RWPE2 (cell line): ENCODE measurements at regions not wholly inside any gene's neighbourhood (a gene's known extent, or its start where the extent isn't known, plus 50 kb on each side); places are given as distances from the start of the nearest gene placed in this dataset.

Experiments
- ATAC-seq: fragments of 200-7000 bp; cut with Tn5 transposase; 3 replicates; pipeline ENCODE4 v1.9.1; 2021; ENCODE audit warnings: low read depth
- DNase-seq: peaks from one replicate; pipeline ENCODE4 v3.0.0-alpha.2; 2020; ENCODE audit warnings: low spot score
- H3K27ac ChIP-seq: fragments of 450-650 bp; 2 replicates; pipeline ENCODE4 v1.5.1; 2017; ENCODE audit warnings: mild to moderate bottlenecking; ENCODE audit not compliant: poor library complexity, severe bottlenecking
- H3K27me3 ChIP-seq: fragments of 250-450 bp; sonication (Bioruptor Pico); 2 replicates; pipeline ENCODE4 v1.5.1; 2021; ENCODE audit warnings: mild to moderate bottlenecking, moderate library complexity; ENCODE audit not compliant: insufficient read depth, poor library complexity, severe bottlenecking
- H3K36me3 ChIP-seq: fragments of 250-450 bp; sonication (Bioruptor Pico); 2 replicates; pipeline ENCODE4 v1.5.1; 2020; ENCODE audit warnings: low read depth, mild to moderate bottlenecking, moderate library complexity
- H3K4me1 ChIP-seq: fragments of 250-450 bp; sonication (Bioruptor Pico); 2 replicates; pipeline ENCODE4 v1.5.1; 2021; ENCODE audit warnings: mild to moderate bottlenecking, moderate library complexity; ENCODE audit not compliant: insufficient read depth, poor library complexity, severe bottlenecking
- H3K4me3 ChIP-seq: fragments of 250-450 bp; sonication (Bioruptor Pico); 2 replicates; pipeline ENCODE4 v1.5.1; 2021; ENCODE audit warnings: mild to moderate bottlenecking, moderate library complexity; ENCODE audit not compliant: severe bottlenecking
- H3K9me3 ChIP-seq: fragments of 250-450 bp; sonication (Bioruptor Pico); 2 replicates; pipeline ENCODE4 v1.5.1; 2021; ENCODE audit warnings: mild to moderate bottlenecking, moderate library complexity; ENCODE audit not compliant: severe bottlenecking
- TF ChIP-seq, protein P1 (sequence below): fragments of 450-650 bp; IDR thresholded peaks from one replicate; pipeline ENCODE4 v1.5.1; 2017; ENCODE audit warnings: mild to moderate bottlenecking, moderate library complexity; ENCODE audit not compliant: poor library complexity, severe bottlenecking

DNA sequence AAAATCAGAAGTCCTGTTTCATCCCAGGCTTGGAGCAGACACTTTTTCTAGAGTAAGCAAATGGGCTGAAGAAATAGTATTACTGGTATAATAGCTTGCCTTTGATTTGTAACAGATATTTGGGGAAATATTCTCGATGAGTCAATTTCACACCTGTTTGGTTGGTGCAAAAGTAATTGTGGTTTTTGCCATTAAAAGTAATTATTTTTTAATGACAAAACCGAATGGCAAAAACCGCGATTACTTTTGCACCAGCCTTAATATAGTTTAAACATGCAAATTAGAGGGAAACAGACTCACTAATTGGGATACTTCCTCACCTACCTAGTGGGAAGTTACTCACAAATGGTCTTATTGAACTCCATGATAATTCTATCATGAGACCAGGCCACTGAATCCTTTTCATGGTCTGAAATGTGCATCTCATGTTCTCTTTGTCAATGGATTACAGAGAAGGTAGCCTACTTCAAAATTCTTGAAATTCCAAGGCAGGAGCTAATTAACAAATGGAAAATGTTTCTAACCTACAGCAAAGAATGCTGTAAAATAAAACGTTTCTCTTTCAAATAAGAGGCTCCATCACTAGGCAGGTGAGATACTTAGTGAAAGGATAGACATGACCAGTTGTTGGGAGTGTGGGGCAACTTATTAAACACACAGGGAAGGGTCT is 391.3 kb downstream of the EMP1 start:
- no peaks in the 10 kb centered on the region for H3K4me1 ChIP-seq
- no peak overlapping the region for H3K27ac ChIP-seq
- no peaks in the 10 kb centered on the region for H3K36me3 ChIP-seq
- ATAC-seq (no peak), DNase-seq (no peak)
- H3K4me3 ChIP-seq, result no peak overlapping the region
- no peaks in the 10 kb centered on the region for H3K27me3 ChIP-seq
- TF ChIP-seq, protein P1, sequence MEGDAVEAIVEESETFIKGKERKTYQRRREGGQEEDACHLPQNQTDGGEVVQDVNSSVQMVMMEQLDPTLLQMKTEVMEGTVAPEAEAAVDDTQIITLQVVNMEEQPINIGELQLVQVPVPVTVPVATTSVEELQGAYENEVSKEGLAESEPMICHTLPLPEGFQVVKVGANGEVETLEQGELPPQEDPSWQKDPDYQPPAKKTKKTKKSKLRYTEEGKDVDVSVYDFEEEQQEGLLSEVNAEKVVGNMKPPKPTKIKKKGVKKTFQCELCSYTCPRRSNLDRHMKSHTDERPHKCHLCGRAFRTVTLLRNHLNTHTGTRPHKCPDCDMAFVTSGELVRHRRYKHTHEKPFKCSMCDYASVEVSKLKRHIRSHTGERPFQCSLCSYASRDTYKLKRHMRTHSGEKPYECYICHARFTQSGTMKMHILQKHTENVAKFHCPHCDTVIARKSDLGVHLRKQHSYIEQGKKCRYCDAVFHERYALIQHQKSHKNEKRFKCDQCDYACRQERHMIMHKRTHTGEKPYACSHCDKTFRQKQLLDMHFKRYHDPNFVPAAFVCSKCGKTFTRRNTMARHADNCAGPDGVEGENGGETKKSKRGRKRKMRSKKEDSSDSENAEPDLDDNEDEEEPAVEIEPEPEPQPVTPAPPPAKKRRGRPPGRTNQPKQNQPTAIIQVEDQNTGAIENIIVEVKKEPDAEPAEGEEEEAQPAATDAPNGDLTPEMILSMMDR, result no peak
- H3K9me3 ChIP-seq, result no peaks in the 10 kb centered on the region

DNA sequence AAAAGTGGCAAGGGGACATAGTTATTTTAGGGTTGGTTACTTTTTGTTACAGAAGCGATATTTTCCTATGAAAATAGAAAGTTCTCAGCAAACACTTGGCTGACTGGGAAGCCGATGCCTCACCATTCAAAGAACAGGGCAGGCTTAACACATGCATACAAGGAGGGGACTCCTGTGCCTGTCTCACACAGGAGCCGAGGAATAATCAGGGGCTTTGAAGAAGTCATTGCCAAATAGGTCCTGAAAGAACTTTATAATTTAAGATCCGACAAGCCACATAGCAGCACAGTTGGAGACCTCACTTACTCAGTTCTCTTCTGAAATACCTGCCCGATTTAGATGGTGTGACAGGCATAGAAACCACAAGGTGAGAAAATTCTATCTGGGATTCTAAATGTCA is 389.8 kb downstream of the EMP1 start:
- DNase-seq, result no peak
- no peak overlapping the region for H3K27ac ChIP-seq
- H3K4me3 ChIP-seq, result no peak overlapping the region
- TF ChIP-seq, protein P1, result no peak
- no peaks in the 10 kb centered on the region for H3K4me1 ChIP-seq
- H3K27me3 ChIP-seq, result no peaks in the 10 kb centered on the region
- H3K36me3 ChIP-seq, result no peaks in the 10 kb centered on the region
- ATAC-seq, result no peak
- H3K9me3 ChIP-seq, result no peaks in the 10 kb centered on the region

DNA sequence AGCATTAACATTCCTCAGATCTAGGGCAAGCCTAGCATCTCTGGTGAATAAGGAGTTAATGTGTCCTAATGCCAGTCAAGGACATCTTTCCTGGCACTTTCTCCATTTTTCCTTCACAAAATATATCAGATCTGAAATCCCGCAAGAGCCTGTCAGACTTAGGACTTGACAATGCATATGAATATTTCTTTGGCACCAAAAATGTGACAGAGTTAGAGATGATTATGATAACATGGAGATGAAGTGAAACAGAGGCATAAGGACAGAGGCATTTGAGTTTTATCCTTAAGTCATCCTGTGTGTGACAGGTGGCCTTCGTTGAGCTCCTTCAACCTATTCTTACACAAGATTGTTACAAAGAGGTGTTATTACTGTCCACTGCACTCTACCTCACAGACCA is 388.0 kb downstream of the EMP1 start:
- no peaks in the 10 kb centered on the region for H3K9me3 ChIP-seq
- no peak overlapping the region for H3K27ac ChIP-seq
- no peaks in the 10 kb centered on the region for H3K27me3 ChIP-seq
- ATAC-seq, result no peak
- no peaks in the 10 kb centered on the region for H3K36me3 ChIP-seq
- H3K4me1 ChIP-seq, result no peaks in the 10 kb centered on the region
- TF ChIP-seq, protein P1, result no peak
- DNase-seq, result no peak
- H3K4me3 ChIP-seq, result no peak overlapping the region

DNA sequence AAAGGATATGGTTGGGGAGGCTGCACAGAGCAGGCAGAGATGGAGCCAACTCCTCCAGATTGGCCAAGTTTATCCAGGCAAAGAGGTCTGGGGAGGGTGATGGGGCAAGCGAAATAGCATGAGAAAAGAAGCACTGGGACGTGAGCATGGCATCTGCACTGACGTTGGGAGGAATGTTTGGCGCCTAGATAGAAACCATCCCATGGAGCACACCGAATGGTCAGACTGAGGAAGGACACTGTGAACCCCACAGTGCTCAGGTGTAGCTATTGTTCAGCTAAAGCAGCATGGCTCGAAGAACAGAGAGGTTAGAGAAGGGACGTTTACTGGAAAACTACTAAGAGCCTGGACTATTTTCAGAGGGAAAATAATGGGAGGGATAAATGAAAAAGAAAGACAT is 387.1 kb downstream of the EMP1 start:
- Histone ChIP-seq H3K27ac (no peak overlapping the region), H3K27me3 (no peaks in the 10 kb centered on the region), H3K4me1 (no peaks in the 10 kb centered on the region), H3K36me3 (no peaks in the 10 kb centered on the region), H3K4me3 (no peak overlapping the region), H3K9me3 (no peaks in the 10 kb centered on the region)
- ATAC-seq, result no peak
- no peak for DNase-seq
- TF ChIP-seq, protein P1, result no peak

DNA sequence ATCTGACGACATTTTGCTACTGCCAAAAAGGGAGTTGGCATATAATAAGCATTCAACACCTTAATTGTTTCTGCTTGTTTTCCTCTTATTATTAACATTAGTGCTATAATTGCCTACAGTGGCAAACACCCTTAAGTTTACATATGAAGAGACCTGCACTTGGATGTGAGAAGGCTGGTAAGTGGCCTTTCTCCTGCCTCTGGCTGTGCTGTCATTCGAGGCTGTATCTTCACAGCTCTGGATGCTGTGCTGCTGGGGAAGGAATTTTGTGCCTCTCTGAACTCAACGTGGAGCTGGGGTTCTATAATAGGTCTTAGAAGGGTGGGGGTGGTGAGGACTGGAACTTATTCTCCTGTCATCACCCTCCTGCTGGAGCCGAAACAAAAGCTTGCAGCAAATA is 385.9 kb downstream of the EMP1 start:
- DNase-seq (no peak), ATAC-seq (no peak)
- no peak overlapping the region for H3K4me3 ChIP-seq

More for the DNA sequence above, 385.9 kb downstream of the EMP1 start:
- no peaks in the 10 kb centered on the region for H3K27me3 ChIP-seq
- TF ChIP-seq, protein P1, result no peak
- H3K9me3 ChIP-seq, result no peaks in the 10 kb centered on the region
- H3K27ac ChIP-seq, result no peak overlapping the region
- H3K4me1 ChIP-seq, result no peaks in the 10 kb centered on the region
- H3K36me3 ChIP-seq, result no peaks in the 10 kb centered on the region
